Adrenal gland (tissue), 5 donors: ENCODE measurements at regions not wholly inside any gene's neighbourhood (a gene's known extent, or its start where the extent isn't known, plus 50 kb on each side); places are given as distances from the start of the nearest gene placed in this dataset.

Experiments used
- POLR2A ChIP-seq, 2 donors: fragments of 450-650 bp; IDR thresholded peaks; one replicate each; pipeline ENCODE4 v1.6.1; 2017; ENCODE audit warnings: antibody characterized with exemption in 2 of 2, mild to moderate bottlenecking in 2 of 2, moderate library complexity in 1 of 2
- TF ChIP-seq, protein P1 (sequence below), 6 experiments: fragments of 450-650 bp in 4 of 6; fragments of 200-600 bp in 2 of 6; sonication (generic) in 1 of 6; IDR thresholded peaks; 1 replicate in 5 of 6; 2 replicates in 1 of 6; pipeline versions ENCODE4 v1.5.1 to v1.8.0; 2016 to 2021; ENCODE audit warnings: antibody characterized with exemption in 6 of 6, mild to moderate bottlenecking in 2 of 6, moderate library complexity in 1 of 6
- donor health status: DM: no; HTN: no; CAD: no.

DNA sequence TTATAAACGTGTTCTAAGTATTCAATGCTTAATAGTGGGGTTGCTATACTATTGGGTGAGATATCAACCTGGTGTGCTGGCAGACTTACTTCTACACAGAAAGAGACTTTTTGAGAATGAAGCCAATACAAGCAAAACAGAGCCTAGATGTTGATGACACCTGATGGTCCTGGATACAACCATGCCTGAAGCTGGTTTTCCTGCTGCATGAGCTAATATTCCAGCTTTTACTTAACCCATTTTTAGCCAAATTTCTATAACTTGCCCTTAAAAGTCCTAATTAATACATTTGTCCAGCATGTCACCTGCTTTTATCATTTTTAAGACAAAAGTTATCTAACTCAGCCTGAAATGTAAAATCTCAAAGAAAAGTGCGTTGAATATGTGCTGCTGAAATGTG is 86.2 kb downstream of the PFDN4 start:
- TF ChIP-seq, protein P1, sequence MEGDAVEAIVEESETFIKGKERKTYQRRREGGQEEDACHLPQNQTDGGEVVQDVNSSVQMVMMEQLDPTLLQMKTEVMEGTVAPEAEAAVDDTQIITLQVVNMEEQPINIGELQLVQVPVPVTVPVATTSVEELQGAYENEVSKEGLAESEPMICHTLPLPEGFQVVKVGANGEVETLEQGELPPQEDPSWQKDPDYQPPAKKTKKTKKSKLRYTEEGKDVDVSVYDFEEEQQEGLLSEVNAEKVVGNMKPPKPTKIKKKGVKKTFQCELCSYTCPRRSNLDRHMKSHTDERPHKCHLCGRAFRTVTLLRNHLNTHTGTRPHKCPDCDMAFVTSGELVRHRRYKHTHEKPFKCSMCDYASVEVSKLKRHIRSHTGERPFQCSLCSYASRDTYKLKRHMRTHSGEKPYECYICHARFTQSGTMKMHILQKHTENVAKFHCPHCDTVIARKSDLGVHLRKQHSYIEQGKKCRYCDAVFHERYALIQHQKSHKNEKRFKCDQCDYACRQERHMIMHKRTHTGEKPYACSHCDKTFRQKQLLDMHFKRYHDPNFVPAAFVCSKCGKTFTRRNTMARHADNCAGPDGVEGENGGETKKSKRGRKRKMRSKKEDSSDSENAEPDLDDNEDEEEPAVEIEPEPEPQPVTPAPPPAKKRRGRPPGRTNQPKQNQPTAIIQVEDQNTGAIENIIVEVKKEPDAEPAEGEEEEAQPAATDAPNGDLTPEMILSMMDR (IDR thresholded peaks at IDR 0.05), result no peak
- TF ChIP-seq POLR2A (IDR thresholded peaks at IDR 0.05), result no peak
